ENCODE measurements at regions not wholly inside any gene's neighbourhood (a gene's known extent, or its start where the extent isn't known, plus 50 kb on each side); places are given as distances from the start of the nearest gene placed in this dataset.

DNA sequence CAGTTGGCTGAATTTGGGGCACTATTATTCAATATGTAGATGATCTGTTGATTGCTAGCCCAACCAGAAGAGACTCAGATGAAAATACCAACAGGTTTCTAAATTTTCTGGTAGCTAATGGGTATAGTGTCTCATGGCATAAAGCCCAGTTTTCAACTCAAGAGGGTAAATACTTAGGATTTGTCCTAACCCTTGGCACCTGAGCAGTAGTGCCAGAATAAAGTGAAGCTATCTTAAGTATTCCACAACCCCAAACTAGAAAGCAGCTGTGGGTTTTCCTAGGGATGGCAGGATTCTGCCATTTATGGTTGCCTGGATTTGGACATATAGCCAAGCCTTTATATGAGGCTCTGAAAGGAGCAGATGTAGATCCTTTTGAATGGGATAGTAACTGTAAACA is 119.0 kb downstream of the AGTR2 start:
- H3K9me3 Mint-ChIP-seq, result peaks cover 0 to 3% (median 0%) of the 10 kb centered on the region in 7 donors
- Histone ChIP-seq H3K27ac (ENCODE audit: low read depth in 1 of 2, low read length in 2 of 2) (no peak overlapping the region), H2AFZ (ENCODE audit: insufficient read depth, low read depth, low read length, poor library complexity, severe bottlenecking) (no peak overlapping the region), H3K9ac (ENCODE audit: insufficient read depth, low read length, poor library complexity, severe bottlenecking) (no peak overlapping the region), H4K20me1 (ENCODE audit: insufficient read depth, low read length) (no peaks in the 10 kb centered on the region), H3K4me1 (ENCODE audit: control insufficient read depth in 1 of 2, insufficient read depth in 2 of 2, low read length in 2 of 2) (no peaks in the 10 kb centered on the region), H3K79me2 (ENCODE audit: insufficient read depth, low read length) (no peaks in the 10 kb centered on the region), H3K36me3 (replicated peaks in 1 of 2; ENCODE audit: control insufficient read depth in 1 of 2, insufficient read depth in 2 of 2, low read length in 2 of 2) (no peaks in the 10 kb centered on the region), H3K9me3 (replicated peaks in 1 of 2; ENCODE audit: control insufficient read depth in 1 of 2, insufficient read depth in 1 of 2, low read length in 2 of 2) (no peaks in the 10 kb centered on the region), H3K27me3 (ENCODE audit: control insufficient read depth in 2 of 2, insufficient read depth in 2 of 2, low read length in 2 of 2) (no peaks in the 10 kb centered on the region), H3K4me3 (replicated peaks in 1 of 3; ENCODE audit: low read depth in 2 of 3, low read length in 3 of 3) (no peak overlapping the region), H3K4me2 (replicated peaks; ENCODE audit: extremely low read depth, low read length, poor library complexity, severe bottlenecking) (no peak overlapping the region)
- TF ChIP-seq, protein P1, sequence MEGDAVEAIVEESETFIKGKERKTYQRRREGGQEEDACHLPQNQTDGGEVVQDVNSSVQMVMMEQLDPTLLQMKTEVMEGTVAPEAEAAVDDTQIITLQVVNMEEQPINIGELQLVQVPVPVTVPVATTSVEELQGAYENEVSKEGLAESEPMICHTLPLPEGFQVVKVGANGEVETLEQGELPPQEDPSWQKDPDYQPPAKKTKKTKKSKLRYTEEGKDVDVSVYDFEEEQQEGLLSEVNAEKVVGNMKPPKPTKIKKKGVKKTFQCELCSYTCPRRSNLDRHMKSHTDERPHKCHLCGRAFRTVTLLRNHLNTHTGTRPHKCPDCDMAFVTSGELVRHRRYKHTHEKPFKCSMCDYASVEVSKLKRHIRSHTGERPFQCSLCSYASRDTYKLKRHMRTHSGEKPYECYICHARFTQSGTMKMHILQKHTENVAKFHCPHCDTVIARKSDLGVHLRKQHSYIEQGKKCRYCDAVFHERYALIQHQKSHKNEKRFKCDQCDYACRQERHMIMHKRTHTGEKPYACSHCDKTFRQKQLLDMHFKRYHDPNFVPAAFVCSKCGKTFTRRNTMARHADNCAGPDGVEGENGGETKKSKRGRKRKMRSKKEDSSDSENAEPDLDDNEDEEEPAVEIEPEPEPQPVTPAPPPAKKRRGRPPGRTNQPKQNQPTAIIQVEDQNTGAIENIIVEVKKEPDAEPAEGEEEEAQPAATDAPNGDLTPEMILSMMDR (IDR thresholded peaks at IDR 0.05), result no peak
- intact Hi-C loops (cut with micrococcal nuclease), result no loop called here
- H3K4me1 Mint-ChIP-seq, result no peaks in the 10 kb centered on the region
- H3K27me3 Mint-ChIP-seq (ENCODE audit: low read depth in 3 of 3), result peaks cover 0 to 1% (median 1%) of the 10 kb centered on the region in 3 donors
- no peaks in the 10 kb centered on the region for H3K36me3 Mint-ChIP-seq
- DNase-seq, result no peak
- H3K27ac Mint-ChIP-seq, result no peak overlapping the region
- no peak overlapping the region for H3K4me3 Mint-ChIP-seq

DNA sequence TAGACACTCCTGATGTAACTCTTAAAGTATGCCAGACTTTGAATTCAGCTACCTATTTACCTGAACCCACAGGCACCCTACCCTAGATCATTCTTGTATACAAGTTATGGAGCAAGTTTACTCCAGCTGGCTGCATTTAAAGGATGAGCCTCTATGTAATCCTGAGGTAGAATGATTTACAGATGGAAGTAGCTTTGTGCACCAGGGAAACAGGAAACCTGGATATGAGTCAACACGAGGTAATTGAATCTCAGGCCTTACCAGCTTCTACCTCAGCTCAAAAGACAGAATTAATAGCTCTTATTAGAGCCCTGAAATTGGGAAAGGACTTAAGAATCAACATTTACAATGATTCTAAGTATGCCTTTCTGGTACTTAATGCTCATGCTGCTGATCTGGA is 119.8 kb downstream of the AGTR2 start:
- H3K36me3 Mint-ChIP-seq, result no peaks in the 10 kb centered on the region
- Histone ChIP-seq H3K27ac (ENCODE audit: low read depth in 1 of 2, low read length in 2 of 2) (no peak overlapping the region), H3K4me2 (replicated peaks; ENCODE audit: extremely low read depth, low read length, poor library complexity, severe bottlenecking) (no peak overlapping the region), H3K4me1 (ENCODE audit: control insufficient read depth in 1 of 2, insufficient read depth in 2 of 2, low read length in 2 of 2) (no peaks in the 10 kb centered on the region), H3K4me3 (replicated peaks in 1 of 3; ENCODE audit: low read depth in 2 of 3, low read length in 3 of 3) (no peak overlapping the region), H2AFZ (ENCODE audit: insufficient read depth, low read depth, low read length, poor library complexity, severe bottlenecking) (no peak overlapping the region), H3K27me3 (ENCODE audit: control insufficient read depth in 2 of 2, insufficient read depth in 2 of 2, low read length in 2 of 2) (no peaks in the 10 kb centered on the region), H3K9ac (ENCODE audit: insufficient read depth, low read length, poor library complexity, severe bottlenecking) (no peak overlapping the region), H3K79me2 (ENCODE audit: insufficient read depth, low read length) (no peaks in the 10 kb centered on the region), H4K20me1 (ENCODE audit: insufficient read depth, low read length) (no peaks in the 10 kb centered on the region), H3K9me3 (replicated peaks in 1 of 2; ENCODE audit: control insufficient read depth in 1 of 2, insufficient read depth in 1 of 2, low read length in 2 of 2) (no peaks in the 10 kb centered on the region), H3K36me3 (replicated peaks in 1 of 2; ENCODE audit: control insufficient read depth in 1 of 2, insufficient read depth in 2 of 2, low read length in 2 of 2) (no peaks in the 10 kb centered on the region)
- H3K4me3 Mint-ChIP-seq, result no peak overlapping the region
- no peak overlapping the region for H3K27ac Mint-ChIP-seq
- H3K9me3 Mint-ChIP-seq, result peaks cover 0 to 3% (median 0%) of the 10 kb centered on the region in 7 donors
- peaks cover 0 to 2% (median 1%) of the 10 kb centered on the region in 3 donors for H3K27me3 Mint-ChIP-seq (ENCODE audit: low read depth in 3 of 3)
- TF ChIP-seq, protein P1 (IDR thresholded peaks at IDR 0.05), result no peak
- intact Hi-C loops (cut with micrococcal nuclease), result no loop called here
- no CpG with 5 or more reads among the region's 1 CpG for WGBS (ENCODE audit: insufficient coverage)
- no peaks in the 10 kb centered on the region for H3K4me1 Mint-ChIP-seq
- DNase-seq, result no peak

All from CD14-positive monocyte (primary cell).